ENCODE measurements at regions not wholly inside any gene's neighbourhood (a gene's known extent, or its start where the extent isn't known, plus 50 kb on each side); places are given as distances from the start of the nearest gene placed in this dataset.

DNA sequence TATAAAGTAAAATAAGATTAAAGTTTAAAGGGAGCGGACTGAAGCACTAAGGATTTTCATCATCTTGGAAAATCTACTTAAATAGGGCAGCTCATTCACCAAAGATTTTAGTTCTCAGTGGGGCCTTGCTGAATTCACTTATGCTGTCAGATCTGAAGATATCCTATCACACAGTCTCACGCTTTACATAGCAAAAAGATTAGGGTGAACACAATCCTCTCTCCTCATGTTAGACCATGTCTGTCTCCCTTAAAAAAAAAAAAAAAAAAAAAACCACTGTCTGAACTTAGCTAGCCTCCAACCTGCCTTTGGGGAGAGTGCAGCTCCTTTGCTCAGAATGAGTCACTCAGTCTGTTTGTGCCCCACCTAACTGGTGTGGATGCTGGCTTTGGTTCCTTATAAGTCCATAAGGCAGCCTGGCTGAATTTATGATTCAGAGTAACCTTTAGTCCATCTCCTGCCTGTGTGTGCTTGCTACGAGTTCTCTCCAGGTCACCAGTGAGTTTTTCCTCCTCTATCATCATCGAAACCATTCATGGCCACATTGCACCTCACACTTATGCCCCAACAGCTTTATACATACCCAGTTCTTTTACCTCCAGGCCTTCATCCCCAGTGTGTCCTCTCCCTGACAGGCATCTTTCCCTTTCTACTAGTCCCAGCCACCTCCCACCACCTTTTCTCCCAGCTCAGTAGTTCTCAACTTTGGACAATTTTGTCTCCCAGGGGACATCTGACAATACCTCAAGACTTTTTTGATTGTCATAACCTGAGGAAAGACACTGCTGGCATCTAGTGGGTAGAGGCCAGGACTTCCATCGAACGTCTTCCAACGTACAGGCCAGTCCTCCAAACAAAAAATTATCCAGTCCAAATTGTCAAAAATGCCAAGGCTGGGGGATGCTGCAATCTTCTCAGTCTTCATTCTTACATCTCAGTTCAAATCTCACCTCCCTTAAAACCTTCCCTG is 220.7 kb upstream of the EMCN start:
- Mint-ChIP-seq H3K9me3 (peaks cover 8 to 15% of the 10 kb centered on the region in 2 experiments), H3K4me1 (no peaks in the 10 kb centered on the region), H3K27me3 (ENCODE audit: low read depth) (no peaks in the 10 kb centered on the region), H3K27ac (no peak overlapping the region), H3K4me3 (no peak overlapping the region), H3K36me3 (ENCODE audit: insufficient read depth in 1 of 3, low read depth in 3 of 3) (peaks cover 2 to 13% (median 4%) of the 10 kb centered on the region in 3 experiments; a peak in 4 of 7 replicates)
- no peak for DNase-seq
- no peak overlapping the region for H3K23ac ChIP-seq (ENCODE audit: insufficient read length, low read depth, low read length)
- H2BK20ac ChIP-seq (ENCODE audit: low read depth, low read length, poor library complexity, severe bottlenecking), result no peak overlapping the region
- no peaks in the 10 kb centered on the region for H3K4me1 ChIP-seq (ENCODE audit: insufficient read depth, low read length)
- H2BK15ac ChIP-seq (ENCODE audit: low read depth, low read length), result no peak overlapping the region
- no peak overlapping the region for H2BK120ac ChIP-seq (ENCODE audit: low read depth, low read length, poor library complexity, severe bottlenecking)
- no peaks in the 10 kb centered on the region for H3K79me2 ChIP-seq (ENCODE audit: insufficient read depth, low read length)
- H3K27ac ChIP-seq (ENCODE audit: insufficient read length, low read depth, low read length), result no peak overlapping the region
- no peak overlapping the region for H3K56ac ChIP-seq (ENCODE audit: insufficient read length, low read depth, low read length)
- H3K4me2 ChIP-seq (ENCODE audit: insufficient read depth, insufficient read length, low read length), result no peak overlapping the region
- H3K18ac ChIP-seq (ENCODE audit: insufficient read length, low read depth, low read length), result no peak overlapping the region
- H2AK5ac ChIP-seq (ENCODE audit: insufficient read length, low read length), result no peak overlapping the region
- no peak overlapping the region for H4K5ac ChIP-seq (ENCODE audit: insufficient read length, low read depth, low read length)
- no peaks in the 10 kb centered on the region for H3K27me3 ChIP-seq (ENCODE audit: insufficient read depth, low read length)
- WGBS (ENCODE audit: extremely low coverage, insufficient read length, low lambda C conversion rate), result no CpG with 5 or more reads among the region's 7 CpGs
- no peaks in the 10 kb centered on the region for H4K20me1 ChIP-seq (ENCODE audit: control insufficient read depth, insufficient read depth, insufficient read length)
- H2BK5ac ChIP-seq (ENCODE audit: insufficient read length, low read length), result no peak overlapping the region
- no peaks in the 10 kb centered on the region for H3K23me2 ChIP-seq (ENCODE audit: insufficient read length, low read depth, low read length, poor library complexity, severe bottlenecking)
- no peak overlapping the region for H4K8ac ChIP-seq (replicated peaks; ENCODE audit: insufficient read length, low read depth, low read length)
- no peaks in the 10 kb centered on the region for H3K9me3 ChIP-seq (ENCODE audit: control insufficient read depth, low read depth, low read length)
- no peak overlapping the region for H3K4ac ChIP-seq (ENCODE audit: low read depth, low read length)
- TF ChIP-seq, protein P1, sequence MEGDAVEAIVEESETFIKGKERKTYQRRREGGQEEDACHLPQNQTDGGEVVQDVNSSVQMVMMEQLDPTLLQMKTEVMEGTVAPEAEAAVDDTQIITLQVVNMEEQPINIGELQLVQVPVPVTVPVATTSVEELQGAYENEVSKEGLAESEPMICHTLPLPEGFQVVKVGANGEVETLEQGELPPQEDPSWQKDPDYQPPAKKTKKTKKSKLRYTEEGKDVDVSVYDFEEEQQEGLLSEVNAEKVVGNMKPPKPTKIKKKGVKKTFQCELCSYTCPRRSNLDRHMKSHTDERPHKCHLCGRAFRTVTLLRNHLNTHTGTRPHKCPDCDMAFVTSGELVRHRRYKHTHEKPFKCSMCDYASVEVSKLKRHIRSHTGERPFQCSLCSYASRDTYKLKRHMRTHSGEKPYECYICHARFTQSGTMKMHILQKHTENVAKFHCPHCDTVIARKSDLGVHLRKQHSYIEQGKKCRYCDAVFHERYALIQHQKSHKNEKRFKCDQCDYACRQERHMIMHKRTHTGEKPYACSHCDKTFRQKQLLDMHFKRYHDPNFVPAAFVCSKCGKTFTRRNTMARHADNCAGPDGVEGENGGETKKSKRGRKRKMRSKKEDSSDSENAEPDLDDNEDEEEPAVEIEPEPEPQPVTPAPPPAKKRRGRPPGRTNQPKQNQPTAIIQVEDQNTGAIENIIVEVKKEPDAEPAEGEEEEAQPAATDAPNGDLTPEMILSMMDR (conservative IDR thresholded peaks at IDR 0.05), result no peak
- H2AFZ ChIP-seq (ENCODE audit: low read length), result no peak overlapping the region
- H3K79me1 ChIP-seq (ENCODE audit: insufficient read depth, low read depth, low read length, poor library complexity, severe bottlenecking), result no peaks in the 10 kb centered on the region
- H4K91ac ChIP-seq (ENCODE audit: insufficient read length, low read depth, low read length), result no peak overlapping the region
- no peak overlapping the region for H2BK12ac ChIP-seq (ENCODE audit: insufficient read length, low read depth, low read length)
- no peak overlapping the region for H3K9ac ChIP-seq (ENCODE audit: extremely low read depth, insufficient read length, low read length)
- H3T11ph ChIP-seq (ENCODE audit: low read length), result no peak overlapping the region
- no peak overlapping the region for H3K14ac ChIP-seq (ENCODE audit: insufficient read depth, low read length)

Measured in H9 (cell line).